ENCODE measurements at regions not wholly inside any gene's neighbourhood (a gene's known extent, or its start where the extent isn't known, plus 50 kb on each side); places are given as distances from the start of the nearest gene placed in this dataset.

DNA sequence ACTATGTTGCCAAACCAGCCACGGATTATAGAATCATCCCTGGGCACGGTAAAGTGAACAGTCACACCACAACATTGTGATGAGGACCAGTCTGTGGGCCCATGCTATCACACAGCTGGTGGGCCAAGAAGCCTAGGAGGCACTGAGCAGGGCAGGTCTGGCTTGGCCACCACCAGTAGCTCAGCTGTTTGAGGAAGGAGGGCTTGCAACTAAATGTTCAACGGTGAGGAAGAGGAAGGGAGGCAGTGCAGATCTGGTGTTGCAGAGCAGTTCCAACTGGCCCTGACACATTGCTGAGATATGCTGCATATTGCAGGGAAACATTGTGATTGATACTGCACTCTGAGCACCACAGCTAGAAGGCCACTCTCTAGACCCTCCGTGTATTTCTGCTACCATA lies 77.9 kb upstream of the ATG10 start:
- H3K79me2 ChIP-seq (ENCODE audit: control insufficient read depth, insufficient read depth, low read length): no peaks in the 10 kb centered on the region
- H3K4me1 ChIP-seq (ENCODE audit: control insufficient read depth, insufficient read depth, low read length): no peaks in the 10 kb centered on the region
- RAD21 ChIA-PET (ENCODE audit: unreplicated experiment): interaction anchor here (1.2 kb wide), 1 partner anchor 37 kb away, joined by 3 read pairs; no protein-coding TSS in a partner anchor
- no peak for DNase-seq (ENCODE audit: low read depth, low spot score)
- no TSS peak for BruUV-seq (replicated peaks)
- no peak overlapping the region for H3K4me2 ChIP-seq (ENCODE audit: control insufficient read depth, insufficient read depth)
- in situ Hi-C loops (cut with MboI): no loop called here
- no peak for ATAC-seq
- no peak for FAIRE-seq
- POLR2A ChIA-PET: no interaction called here
- CTCF ChIA-PET: no interaction called here
- TF ChIP-seq ESRRA (IDR thresholded peaks at IDR 0.05; ENCODE audit: low read length) (no peak), TARDBP (IDR thresholded peaks at IDR 0.05; ENCODE audit: borderline replicate concordance) (no peak), ZNF207 (IDR thresholded peaks at IDR 0.05; ENCODE audit: borderline replicate concordance) (no peak), GABPA (IDR thresholded peaks at IDR 0.05; ENCODE audit: low read depth) (no peak), STAT1 (conservative IDR thresholded peaks at IDR 0.05) (no peak), PML (IDR thresholded peaks at IDR 0.05; ENCODE audit: low read length) (no peak), ZSCAN29 (IDR thresholded peaks at IDR 0.05) (no peak), HDGF (IDR thresholded peaks at IDR 0.05) (no peak)
- TF ChIP-seq, protein P1, sequence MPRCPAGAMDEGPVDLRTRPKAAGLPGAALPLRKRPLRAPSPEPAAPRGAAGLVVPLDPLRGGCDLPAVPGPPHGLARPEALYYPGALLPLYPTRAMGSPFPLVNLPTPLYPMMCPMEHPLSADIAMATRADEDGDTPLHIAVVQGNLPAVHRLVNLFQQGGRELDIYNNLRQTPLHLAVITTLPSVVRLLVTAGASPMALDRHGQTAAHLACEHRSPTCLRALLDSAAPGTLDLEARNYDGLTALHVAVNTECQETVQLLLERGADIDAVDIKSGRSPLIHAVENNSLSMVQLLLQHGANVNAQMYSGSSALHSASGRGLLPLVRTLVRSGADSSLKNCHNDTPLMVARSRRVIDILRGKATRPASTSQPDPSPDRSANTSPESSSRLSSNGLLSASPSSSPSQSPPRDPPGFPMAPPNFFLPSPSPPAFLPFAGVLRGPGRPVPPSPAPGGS (IDR thresholded peaks at IDR 0.05; ENCODE audit: borderline replicate concordance, insufficient read depth, low read depth, low read length, poor library complexity, severe bottlenecking): no peak
- TF ChIP-seq, protein P2, sequence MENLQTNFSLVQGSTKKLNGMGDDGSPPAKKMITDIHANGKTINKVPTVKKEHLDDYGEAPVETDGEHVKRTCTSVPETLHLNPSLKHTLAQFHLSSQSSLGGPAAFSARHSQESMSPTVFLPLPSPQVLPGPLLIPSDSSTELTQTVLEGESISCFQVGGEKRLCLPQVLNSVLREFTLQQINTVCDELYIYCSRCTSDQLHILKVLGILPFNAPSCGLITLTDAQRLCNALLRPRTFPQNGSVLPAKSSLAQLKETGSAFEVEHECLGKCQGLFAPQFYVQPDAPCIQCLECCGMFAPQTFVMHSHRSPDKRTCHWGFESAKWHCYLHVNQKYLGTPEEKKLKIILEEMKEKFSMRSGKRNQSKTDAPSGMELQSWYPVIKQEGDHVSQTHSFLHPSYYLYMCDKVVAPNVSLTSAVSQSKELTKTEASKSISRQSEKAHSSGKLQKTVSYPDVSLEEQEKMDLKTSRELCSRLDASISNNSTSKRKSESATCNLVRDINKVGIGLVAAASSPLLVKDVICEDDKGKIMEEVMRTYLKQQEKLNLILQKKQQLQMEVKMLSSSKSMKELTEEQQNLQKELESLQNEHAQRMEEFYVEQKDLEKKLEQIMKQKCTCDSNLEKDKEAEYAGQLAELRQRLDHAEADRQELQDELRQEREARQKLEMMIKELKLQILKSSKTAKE (IDR thresholded peaks at IDR 0.05; ENCODE audit: low read depth, poor library complexity, severe bottlenecking): no peak
- TF ChIP-seq, protein P3, sequence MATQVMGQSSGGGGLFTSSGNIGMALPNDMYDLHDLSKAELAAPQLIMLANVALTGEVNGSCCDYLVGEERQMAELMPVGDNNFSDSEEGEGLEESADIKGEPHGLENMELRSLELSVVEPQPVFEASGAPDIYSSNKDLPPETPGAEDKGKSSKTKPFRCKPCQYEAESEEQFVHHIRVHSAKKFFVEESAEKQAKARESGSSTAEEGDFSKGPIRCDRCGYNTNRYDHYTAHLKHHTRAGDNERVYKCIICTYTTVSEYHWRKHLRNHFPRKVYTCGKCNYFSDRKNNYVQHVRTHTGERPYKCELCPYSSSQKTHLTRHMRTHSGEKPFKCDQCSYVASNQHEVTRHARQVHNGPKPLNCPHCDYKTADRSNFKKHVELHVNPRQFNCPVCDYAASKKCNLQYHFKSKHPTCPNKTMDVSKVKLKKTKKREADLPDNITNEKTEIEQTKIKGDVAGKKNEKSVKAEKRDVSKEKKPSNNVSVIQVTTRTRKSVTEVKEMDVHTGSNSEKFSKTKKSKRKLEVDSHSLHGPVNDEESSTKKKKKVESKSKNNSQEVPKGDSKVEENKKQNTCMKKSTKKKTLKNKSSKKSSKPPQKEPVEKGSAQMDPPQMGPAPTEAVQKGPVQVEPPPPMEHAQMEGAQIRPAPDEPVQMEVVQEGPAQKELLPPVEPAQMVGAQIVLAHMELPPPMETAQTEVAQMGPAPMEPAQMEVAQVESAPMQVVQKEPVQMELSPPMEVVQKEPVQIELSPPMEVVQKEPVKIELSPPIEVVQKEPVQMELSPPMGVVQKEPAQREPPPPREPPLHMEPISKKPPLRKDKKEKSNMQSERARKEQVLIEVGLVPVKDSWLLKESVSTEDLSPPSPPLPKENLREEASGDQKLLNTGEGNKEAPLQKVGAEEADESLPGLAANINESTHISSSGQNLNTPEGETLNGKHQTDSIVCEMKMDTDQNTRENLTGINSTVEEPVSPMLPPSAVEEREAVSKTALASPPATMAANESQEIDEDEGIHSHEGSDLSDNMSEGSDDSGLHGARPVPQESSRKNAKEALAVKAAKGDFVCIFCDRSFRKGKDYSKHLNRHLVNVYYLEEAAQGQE (IDR thresholded peaks at IDR 0.05; ENCODE audit: low read depth, low read length): no peak
- no peaks in the 10 kb centered on the region for H3K27me3 ChIP-seq (replicated peaks in 1 of 2; ENCODE audit: control insufficient read depth in 2 of 2, insufficient read depth in 2 of 2, low read length in 1 of 2)
- SMC1A ChIA-PET (ENCODE audit: uncharacterized antibody, unreplicated experiment): interaction anchor here (0.7 to 2.8 kb wide), 3 partner anchors 13 to 17 kb away, joined by 3 to 12 read pairs (median 5); no protein-coding TSS in a partner anchor
- no peaks in the 10 kb centered on the region for H3K36me3 ChIP-seq (ENCODE audit: control insufficient read depth in 2 of 2, insufficient read depth in 2 of 2, low read length in 1 of 2)
- peaks cover 4% of the 10 kb centered on the region for H3K9me3 ChIP-seq (replicated peaks; ENCODE audit: control insufficient read depth, insufficient read depth, low read length)
- no peak overlapping the region for H3K4me3 ChIP-seq
- no peaks in the 10 kb centered on the region for H4K20me1 ChIP-seq (ENCODE audit: control insufficient read depth, insufficient read depth)
- H2AFZ ChIP-seq (ENCODE audit: control insufficient read depth, low read depth, low read length): no peak overlapping the region
- no peak overlapping the region for H3K27ac ChIP-seq (ENCODE audit: control insufficient read depth, insufficient read depth)
- WGBS (ENCODE audit: insufficient coverage, insufficient replicate concordance, low lambda C conversion rate, missing lambda C conversion rate): 49% methylated on average over 4 of the region's 4 CpGs
- intact Hi-C loops (cut with micrococcal nuclease; ENCODE audit: unreplicated experiment): no loop called here
- no peak overlapping the region for H3K9ac ChIP-seq (ENCODE audit: control insufficient read depth, insufficient read depth, low read length)

Data from GM12878 (cell line).